GM18858 (cell line): ENCODE measurements at regions not wholly inside any gene's neighbourhood (a gene's known extent, or its start where the extent isn't known, plus 50 kb on each side); places are given as distances from the start of the nearest gene placed in this dataset.
"Not testable (repeated sequence)": the region's sequence is repeated elsewhere in the genome, so short reads cannot be mapped to it uniquely, and the experiment has no call there.

Experiments used
- ATAC-seq: cut with Tn5 transposase; IDR thresholded peaks from one replicate; pipeline ENCODE4 v1.9.1; 2021; ENCODE audit not compliant: unreplicated experiment

- ATAC-seq, result no peak
Measured at GRCh38 chr14:65834051-65834450, 421.5 kb downstream of the FUT8 start.

- no peak for ATAC-seq
Measured at GRCh38 chr14:65834812-65835211, 422.3 kb downstream of the FUT8 start.

- ATAC-seq, result no peak
Measured at GRCh38 chr14:65835501-65835900, 423.0 kb downstream of the FUT8 start.

GRCh38 chr14:65838565-65838964, 426.0 kb downstream of the FUT8 start:
- no peak for ATAC-seq

- no peak for ATAC-seq
Measured at GRCh38 chr14:65840118-65840751, 427.7 kb downstream of the FUT8 start.

- ATAC-seq, result no peak
Measured at GRCh38 chr14:65840786-65841185, 428.3 kb downstream of the FUT8 start.

- no peak for ATAC-seq
Measured at GRCh38 chr14:65846196-65846868, 433.8 kb downstream of the FUT8 start.

GRCh38 chr14:65847075-65847847, 434.7 kb downstream of the FUT8 start:
- ATAC-seq, result no peak

- ATAC-seq, result not testable (repeated sequence)
Measured at GRCh38 chr14:65847931-65848330, 435.4 kb downstream of the FUT8 start.

GRCh38 chr14:65849091-65849490, 436.6 kb downstream of the FUT8 start:
- no peak for ATAC-seq

GRCh38 chr14:65849558-65849957, 437.0 kb downstream of the FUT8 start:
- ATAC-seq, result no peak

- no peak for ATAC-seq
Measured at GRCh38 chr14:65850429-65851135, 438.1 kb downstream of the FUT8 start.

- ATAC-seq, result no peak
Measured at GRCh38 chr14:65852689-65853088, 440.2 kb downstream of the FUT8 start.

- no peak for ATAC-seq
Measured at GRCh38 chr14:65853407-65853955, 441.0 kb downstream of the FUT8 start.

GRCh38 chr14:65854215-65854614, 441.7 kb downstream of the FUT8 start:
- no peak for ATAC-seq

- ATAC-seq, result no peak
Measured at GRCh38 chr14:65860956-65861611, 448.6 kb downstream of the FUT8 start.

- no peak for ATAC-seq
Measured at GRCh38 chr14:65864549-65864948, 452.0 kb downstream of the FUT8 start.

GRCh38 chr14:65864984-65865383, 452.5 kb downstream of the FUT8 start:
- ATAC-seq, result no peak

- ATAC-seq, result no peak
Measured at GRCh38 chr14:65866448-65866847, 453.9 kb downstream of the FUT8 start.

- ATAC-seq, result no peak
Measured at GRCh38 chr14:65866886-65867285, 454.4 kb downstream of the FUT8 start.

- no peak for ATAC-seq
Measured at GRCh38 chr14:65867333-65867732, 454.8 kb downstream of the FUT8 start.
